H1 (cell line): ENCODE measurements at regions not wholly inside any gene's neighbourhood (a gene's known extent, or its start where the extent isn't known, plus 50 kb on each side); places are given as distances from the start of the nearest gene placed in this dataset.

Experiments
- BRCA1 ChIP-seq: IDR thresholded peaks from 2 replicates; pipeline ENCODE4 v1.6.1; 2012; ENCODE audit warnings: low read depth, low read length, improper control_type of control experiment
- HDAC2 ChIP-seq, 2 experiments: fragments of 300-600 bp in 1 of 2; sonication (generic) in 1 of 2; IDR thresholded peaks; 2 replicates each; pipeline ENCODE4 v1.6.1; 2011 to 2012; ENCODE audit warnings: low read depth in 2 of 2, low read length in 2 of 2, mild to moderate bottlenecking in 2 of 2, moderate library complexity in 2 of 2, borderline replicate concordance in 1 of 2, inconsistent platforms in 1 of 2
- RAD21 ChIP-seq, 2 experiments: IDR thresholded peaks in 1 of 2; conservative IDR thresholded peaks in 1 of 2; 2 replicates each; pipeline ENCODE4 v1.6.1; 2011; ENCODE audit warnings: low read depth in 2 of 2, low read length in 2 of 2, improper control_type of control experiment in 1 of 2, inconsistent platforms in 1 of 2, mild to moderate bottlenecking in 1 of 2, moderate library complexity in 1 of 2

DNA sequence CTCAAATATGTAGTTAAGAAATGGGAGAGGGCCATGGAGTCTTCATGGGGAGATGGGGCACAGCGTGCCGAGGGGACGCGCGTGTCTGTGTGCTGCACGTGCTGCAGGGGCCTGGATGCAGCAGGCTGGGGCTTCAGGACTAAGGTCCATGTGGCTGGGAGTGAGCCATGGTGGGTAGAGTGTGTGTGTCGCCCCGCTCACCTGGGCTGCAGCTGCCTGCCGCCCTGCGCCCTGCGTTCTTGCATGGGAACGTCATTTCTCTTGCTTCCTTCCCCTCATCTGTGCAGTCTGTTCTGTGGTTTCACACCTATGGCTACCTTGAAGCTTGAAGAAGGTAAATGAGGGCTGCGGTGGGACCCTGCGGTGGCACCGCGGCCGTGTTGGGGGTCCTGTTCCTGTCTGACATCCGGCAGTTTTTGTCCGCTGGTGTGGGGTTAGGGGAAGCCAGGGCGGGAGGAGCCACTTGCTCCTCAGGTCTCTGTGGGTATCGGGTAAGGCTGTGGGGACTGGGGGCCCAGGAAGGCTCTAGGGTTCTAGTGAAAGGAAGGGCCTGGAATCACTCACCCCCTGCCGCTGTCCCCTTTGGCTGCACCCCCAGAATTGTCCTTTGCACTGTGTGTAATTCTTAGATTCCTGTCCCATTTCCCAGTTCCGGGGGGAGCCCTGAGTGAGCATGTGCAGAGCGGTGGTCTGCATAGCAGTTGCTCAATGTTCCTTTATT is 54.1 kb upstream of the HS6ST1 start (continued):
- TF ChIP-seq HDAC2 (IDR thresholded peaks at IDR 0.05; ENCODE audit: borderline replicate concordance in 1 of 2, low read depth in 2 of 2, low read length in 2 of 2), result no peak
- TF ChIP-seq BRCA1, result no peak
- no peak for TF ChIP-seq RAD21 (IDR thresholded peaks at IDR 0.05 in 1 of 2, conservative IDR thresholded peaks at IDR 0.05 in 1 of 2; ENCODE audit: low read depth in 2 of 2, low read length in 2 of 2)
- TF ChIP-seq, all 59 proteins: peak for 0
